GM10266 (cell line): ENCODE measurements at regions not wholly inside any gene's neighbourhood (a gene's known extent, or its start where the extent isn't known, plus 50 kb on each side); places are given as distances from the start of the nearest gene placed in this dataset.
"Not testable (repeated sequence)": the region's sequence is repeated elsewhere in the genome, so short reads cannot be mapped to it uniquely, and the experiment has no call there.

Source experiments
- DNase-seq: peaks from one replicate; pipeline ENCODE4 v3.0.0; 2012; ENCODE audit errors: extremely low spot score
- TF ChIP-seq, protein P1 (sequence below): IDR thresholded peaks from 2 replicates; pipeline ENCODE4 v1.5.1; 2012; ENCODE audit warnings: mild to moderate bottlenecking, low read depth; ENCODE audit not compliant: control insufficient read depth, insufficient read depth; ENCODE audit errors: missing control alignments

- TF ChIP-seq, protein P1, sequence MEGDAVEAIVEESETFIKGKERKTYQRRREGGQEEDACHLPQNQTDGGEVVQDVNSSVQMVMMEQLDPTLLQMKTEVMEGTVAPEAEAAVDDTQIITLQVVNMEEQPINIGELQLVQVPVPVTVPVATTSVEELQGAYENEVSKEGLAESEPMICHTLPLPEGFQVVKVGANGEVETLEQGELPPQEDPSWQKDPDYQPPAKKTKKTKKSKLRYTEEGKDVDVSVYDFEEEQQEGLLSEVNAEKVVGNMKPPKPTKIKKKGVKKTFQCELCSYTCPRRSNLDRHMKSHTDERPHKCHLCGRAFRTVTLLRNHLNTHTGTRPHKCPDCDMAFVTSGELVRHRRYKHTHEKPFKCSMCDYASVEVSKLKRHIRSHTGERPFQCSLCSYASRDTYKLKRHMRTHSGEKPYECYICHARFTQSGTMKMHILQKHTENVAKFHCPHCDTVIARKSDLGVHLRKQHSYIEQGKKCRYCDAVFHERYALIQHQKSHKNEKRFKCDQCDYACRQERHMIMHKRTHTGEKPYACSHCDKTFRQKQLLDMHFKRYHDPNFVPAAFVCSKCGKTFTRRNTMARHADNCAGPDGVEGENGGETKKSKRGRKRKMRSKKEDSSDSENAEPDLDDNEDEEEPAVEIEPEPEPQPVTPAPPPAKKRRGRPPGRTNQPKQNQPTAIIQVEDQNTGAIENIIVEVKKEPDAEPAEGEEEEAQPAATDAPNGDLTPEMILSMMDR: no peak
These were observed 202.1 kb upstream of the MYL2 start for GRCh38 chr12:111122458-111122878.

DNA sequence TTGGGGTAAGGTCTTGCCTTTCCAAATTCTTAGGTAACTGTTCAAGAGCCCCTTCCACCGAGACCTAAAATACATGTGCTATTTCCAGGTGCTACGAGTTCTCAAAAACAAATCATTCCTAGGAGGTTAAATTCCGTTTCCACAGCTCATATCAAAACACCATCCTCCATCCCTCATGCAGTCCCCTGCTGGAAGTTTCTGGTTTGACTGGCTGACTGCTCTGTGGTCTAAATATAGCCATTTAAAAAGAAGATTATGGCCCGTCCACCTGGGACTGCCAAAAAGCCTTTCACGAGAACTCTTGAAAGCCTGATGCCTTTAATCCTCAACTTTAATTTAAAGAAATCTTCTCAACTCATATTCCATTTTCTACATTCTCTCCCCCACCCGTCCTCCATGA is 201.5 kb upstream of the MYL2 start:
- TF ChIP-seq, protein P1: no peak
- DNase-seq: no peak

More at GRCh38 chr12:111122458-111122878, 202.1 kb upstream of the MYL2 start:
- DNase-seq: no peak

DNA sequence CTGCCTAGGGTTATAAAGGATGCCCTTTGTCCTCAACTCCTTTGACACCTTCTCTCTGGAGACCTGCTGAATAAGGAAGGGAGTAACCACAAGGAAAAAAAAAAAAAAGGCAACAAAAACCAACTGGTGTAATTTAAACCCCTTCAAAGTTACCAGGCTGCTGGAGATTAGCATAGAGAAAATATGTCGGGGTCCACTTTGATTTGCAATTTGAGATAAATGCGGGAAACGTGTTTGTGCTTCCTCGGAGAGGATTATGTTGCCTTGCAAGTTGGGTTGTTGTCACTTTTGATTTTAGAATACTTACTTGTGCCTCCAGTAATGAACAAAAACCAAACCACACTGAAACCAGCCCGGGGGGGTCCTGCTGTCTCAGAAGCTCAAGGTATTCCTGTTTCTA is 200.2 kb upstream of the MYL2 start:
- TF ChIP-seq, protein P1: no peak
- no peak for DNase-seq

DNA sequence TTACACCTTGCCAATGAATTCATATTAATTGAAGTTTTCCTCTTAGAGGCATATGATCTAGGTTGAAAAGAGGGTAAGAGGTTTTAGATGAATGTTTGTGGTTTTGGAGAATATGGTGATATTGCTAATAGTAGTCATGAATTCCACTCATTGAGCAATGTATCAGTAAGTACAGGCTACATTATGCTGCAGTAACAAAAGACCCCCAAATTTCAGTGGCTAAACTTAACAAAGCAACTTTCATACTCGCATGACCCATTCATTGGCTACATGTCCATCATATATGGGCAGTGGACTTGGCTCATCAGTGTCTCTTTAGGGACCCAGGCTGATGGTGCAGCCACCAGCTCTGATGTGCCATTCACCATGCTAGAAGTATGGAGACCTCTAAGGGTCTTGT is 196.6 kb upstream of the MYL2 start:
- no peak for DNase-seq
- TF ChIP-seq, protein P1: no peak

- not testable (repeated sequence) for DNase-seq
These were observed 192.9 kb upstream of the MYL2 start for GRCh38 chr12:111113313-111113712.

GRCh38 chr12:111112311-111113098 is 192.1 kb upstream of the MYL2 start:
- TF ChIP-seq, protein P1: no peak
- DNase-seq: no peak

GRCh38 chr12:111111681-111112080 is 191.3 kb upstream of the MYL2 start:
- TF ChIP-seq, protein P1: no peak
- DNase-seq: no peak
